K562 (cell line): ENCODE measurements at regions not wholly inside any gene's neighbourhood (a gene's known extent, or its start where the extent isn't known, plus 50 kb on each side); places are given as distances from the start of the nearest gene placed in this dataset.

ENCODE experiments used
- SIN3B ChIP-seq: fragments of 450-650 bp; IDR thresholded peaks from 2 replicates; pipeline ENCODE4 v1.6.1; 2017; ENCODE audit warnings: low read depth, mild to moderate bottlenecking, moderate library complexity
- SNAPC5 ChIP-seq: fragments of 250-450 bp; sonication (Bioruptor Pico); IDR thresholded peaks from 2 replicates; pipeline ENCODE4 v1.8.0; 2021; ENCODE audit warnings: moderate library complexity, mild to moderate bottlenecking, inconsistent platforms

GRCh38 chr5:89840906-89841305, 568.6 kb downstream of the CETN3 start:
- TF ChIP-seq SIN3B = no peak
- no peak for TF ChIP-seq SNAPC5 (CRISPR knock-in tag)
